NCI-H345 (cell line): ENCODE measurements at regions not wholly inside any gene's neighbourhood (a gene's known extent, or its start where the extent isn't known, plus 50 kb on each side); places are given as distances from the start of the nearest gene placed in this dataset.

Experiments
- DNase-seq: peaks from one replicate; lab custom pipeline; 2025; lab: John Stamatoyannopoulos, UW

DNA sequence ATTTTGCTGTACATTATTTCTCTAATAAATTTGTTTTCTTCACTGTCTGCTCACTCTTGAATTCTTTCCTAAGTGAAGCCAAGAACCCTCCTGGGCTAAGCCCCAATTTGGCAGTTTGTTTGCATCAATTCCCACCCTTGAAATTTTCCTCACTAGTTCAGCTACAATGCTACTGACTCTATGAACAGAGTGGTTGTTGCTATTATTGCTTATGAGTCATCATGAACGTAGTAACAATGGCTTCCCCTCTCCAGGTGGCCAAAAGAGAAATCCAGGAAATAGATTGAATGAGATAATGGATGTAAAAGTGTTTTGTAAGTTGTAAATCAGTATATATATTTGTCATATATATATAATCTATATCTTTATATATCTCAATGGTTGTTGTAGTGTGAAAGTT lies 193.0 kb downstream of the URB2 start:
- no peak for DNase-seq

DNA sequence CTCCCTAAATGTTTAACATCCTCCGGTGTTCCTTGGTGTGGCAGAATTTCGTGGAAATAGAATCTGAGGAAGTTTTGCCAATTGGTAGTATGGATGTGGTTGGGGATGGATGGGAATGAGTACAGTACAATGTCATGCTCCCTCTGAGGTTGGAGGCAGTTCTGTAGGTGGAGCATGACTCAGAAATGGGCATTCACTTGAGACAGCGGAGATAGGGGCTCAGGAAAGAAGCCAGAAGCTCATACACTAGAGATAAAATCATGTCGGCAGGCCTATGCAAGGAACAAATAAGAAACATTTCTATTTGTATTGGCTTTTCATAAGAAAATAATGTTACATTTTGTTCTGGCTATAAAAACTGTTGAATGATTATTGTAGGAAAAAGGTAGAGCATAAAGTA lies 196.0 kb downstream of the URB2 start:
- DNase-seq = no peak

DNA sequence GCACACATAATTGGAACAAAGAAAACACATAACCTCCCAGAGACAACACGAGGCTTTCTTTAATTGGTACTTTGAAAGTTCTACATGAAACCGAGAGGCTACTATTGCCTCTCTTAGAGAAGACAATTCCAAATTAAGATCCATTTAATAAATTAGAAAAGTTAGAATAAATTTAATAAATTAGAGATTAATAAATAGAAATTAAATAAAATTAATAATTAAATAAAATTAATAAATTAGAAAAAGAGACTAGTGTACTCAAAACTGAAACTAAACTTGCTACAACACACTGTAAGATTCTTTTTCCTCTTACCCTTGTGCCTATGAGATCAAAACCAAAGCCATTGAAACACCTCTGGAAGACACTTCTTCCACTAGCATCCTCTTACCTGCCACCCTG lies 199.0 kb downstream of the URB2 start:
- DNase-seq = no peak

DNA sequence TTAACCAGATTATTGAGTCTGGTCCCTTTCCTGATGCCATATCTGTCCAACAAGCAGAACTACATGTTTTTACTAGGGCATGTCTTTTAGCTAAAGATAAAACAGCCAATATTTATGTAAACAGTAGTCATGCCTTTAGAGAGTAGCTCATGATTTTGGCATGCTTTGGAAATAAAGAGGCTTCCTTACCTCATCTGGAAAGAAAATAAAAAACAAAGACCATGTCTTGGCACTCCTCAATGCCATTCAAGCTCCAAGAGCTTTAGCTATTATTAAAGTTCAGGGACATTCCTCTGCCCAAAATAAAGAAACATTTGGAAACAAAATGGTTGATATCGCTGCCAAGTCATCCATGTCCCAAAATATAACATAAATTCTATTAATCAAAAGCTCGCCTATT lies 202.4 kb downstream of the URB2 start:
- DNase-seq = no peak

GRCh38 chr1:229832695-229833094 lies 206.6 kb downstream of the URB2 start:
- no peak for DNase-seq

DNA sequence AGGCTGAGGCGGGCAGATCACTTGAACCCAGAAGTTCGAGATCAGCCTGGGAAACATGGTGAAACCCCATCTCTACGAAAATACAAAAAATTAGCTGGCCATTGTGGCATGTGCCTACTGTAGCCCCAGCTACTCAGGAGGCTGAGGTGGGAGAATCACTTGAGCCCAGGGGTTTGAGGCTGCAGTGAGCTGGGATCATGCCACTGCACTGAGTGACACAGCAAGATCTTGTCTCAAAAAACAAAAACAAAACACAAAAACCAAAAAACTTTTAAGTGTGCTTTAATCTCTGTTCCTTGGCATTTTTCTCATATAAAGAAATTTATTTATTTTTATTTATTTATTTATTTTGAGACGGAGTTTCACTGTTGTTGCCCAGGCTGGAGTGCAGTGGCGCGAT lies 208.2 kb downstream of the URB2 start:
- no peak for DNase-seq

GRCh38 chr1:229835226-229835625 lies 209.2 kb downstream of the URB2 start:
- DNase-seq = no peak

GRCh38 chr1:229836324-229836723 lies 210.3 kb downstream of the URB2 start:
- no peak for DNase-seq

DNA sequence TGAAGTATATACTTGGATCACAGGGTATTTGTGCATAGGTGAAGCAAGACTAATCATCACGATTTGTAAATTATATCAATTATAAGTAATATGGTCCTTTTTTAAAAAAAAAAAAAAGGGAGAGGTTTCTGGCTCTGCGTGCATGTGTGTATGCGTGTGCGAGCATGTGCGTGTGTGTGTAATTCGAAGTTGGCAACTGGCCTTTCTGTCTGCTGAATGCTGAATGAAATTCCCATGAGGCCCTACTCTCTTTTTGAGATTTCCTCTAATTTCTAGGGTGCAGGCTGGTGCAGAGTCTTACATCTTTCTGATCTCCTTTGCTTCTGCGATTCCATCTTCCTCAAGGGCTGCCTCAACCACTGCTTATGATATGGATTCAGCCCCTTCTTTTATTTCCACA lies 212.2 kb downstream of the URB2 start:
- DNase-seq = no peak

DNA sequence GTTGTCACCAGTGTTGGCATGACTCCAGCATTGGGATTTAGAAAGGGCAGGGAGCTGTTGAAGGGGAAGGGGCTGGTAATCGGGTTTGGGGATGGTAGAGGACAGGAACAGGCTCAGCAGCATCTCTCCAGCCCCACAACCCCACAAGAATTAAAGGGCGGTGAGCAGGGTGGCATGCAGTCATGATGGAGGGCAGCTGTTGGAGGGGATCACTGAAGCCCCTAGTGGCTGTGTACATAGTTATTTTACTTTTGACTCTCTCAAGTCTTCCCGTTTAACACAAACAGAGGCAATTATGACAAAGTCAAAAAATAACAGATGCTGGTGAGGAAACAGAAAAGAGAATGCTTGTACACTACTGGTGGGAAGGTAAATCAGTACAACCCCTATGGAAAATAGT lies 213.8 kb downstream of the URB2 start:
- DNase-seq = no peak

- DNase-seq = no peak
Observed at GRCh38 chr1:229841230-229841629, 215.2 kb downstream of the URB2 start.

GRCh38 chr1:229842302-229843255 lies 216.5 kb downstream of the URB2 start:
- DNase-seq = peak; percentile 60

DNA sequence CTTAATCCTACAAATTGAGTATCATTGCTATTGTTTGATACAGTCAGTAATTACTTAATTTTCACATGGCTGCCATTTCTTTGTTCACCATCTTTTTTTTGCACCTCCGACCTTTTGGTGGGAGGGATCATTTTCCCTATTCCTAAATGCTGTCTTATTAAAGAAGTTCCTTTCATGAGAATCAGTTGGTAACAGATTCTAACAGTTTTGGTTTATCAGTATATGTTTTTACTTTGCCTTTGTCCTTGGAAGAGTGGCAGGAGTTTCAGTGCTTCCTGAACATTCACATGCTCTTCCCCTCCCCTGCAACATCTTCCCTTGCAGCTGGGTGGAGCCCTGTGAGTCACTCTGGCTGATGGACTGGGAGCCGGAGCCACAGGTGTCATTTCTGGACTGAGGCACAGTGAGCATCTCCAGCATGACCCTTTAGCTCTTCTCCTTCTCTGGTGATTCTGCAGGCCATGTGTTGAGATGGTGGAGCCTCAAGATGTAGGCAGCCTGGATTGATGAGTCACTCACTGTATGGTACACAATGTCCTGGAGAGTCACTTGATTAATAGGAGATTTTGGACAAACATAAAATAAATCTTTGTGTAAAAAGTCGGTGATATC lies 217.7 kb downstream of the URB2 start:
- DNase-seq = peak; percentile 42

DNA sequence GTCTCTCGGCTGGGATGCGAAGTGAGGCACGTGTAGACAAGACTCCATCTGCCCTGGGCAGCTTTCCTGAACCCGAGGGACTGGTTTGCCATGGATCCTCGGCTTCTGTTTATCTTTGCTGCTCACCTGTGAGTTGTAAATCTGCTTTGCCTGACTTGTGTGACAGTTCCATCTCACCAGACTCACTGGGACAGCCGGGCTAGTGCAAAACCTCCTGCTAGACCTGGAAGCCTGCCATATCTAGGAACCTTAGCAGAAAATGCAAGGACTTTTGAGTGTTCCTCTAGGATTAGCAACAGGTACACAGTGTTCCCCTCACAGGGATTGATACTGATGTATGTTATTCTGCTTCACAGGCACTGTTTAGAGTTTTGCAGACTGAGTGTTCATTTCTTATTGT lies 218.6 kb downstream of the URB2 start:
- DNase-seq = peak; percentile 75

- DNase-seq = no peak
Observed at GRCh38 chr1:229845410-229846138, 219.5 kb downstream of the URB2 start.

DNA sequence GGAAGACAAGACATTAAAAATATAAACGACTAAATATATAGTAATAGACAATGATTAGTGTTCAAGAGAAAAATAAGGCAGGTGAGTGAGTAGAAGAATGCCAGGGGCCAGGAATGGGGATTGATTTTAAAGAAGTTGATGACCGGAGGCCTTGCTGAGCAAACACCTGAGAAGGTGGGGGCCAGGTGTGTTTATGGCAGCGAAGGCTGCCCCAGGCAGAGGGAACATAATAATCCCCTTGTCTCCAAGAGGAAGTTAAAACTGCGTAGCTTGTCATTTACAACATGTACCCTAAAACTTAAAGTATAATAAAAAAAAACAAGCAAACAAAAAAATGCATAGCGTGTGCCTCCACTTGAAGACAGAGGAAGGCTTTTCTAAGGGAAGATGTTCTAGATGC lies 220.3 kb downstream of the URB2 start:
- no peak for DNase-seq

- no peak for DNase-seq
Observed at GRCh38 chr1:229848752-229849677, 218.0 kb upstream of the GALNT2 start.

GRCh38 chr1:229851511-229851910 lies 215.5 kb upstream of the GALNT2 start:
- no peak for DNase-seq

DNA sequence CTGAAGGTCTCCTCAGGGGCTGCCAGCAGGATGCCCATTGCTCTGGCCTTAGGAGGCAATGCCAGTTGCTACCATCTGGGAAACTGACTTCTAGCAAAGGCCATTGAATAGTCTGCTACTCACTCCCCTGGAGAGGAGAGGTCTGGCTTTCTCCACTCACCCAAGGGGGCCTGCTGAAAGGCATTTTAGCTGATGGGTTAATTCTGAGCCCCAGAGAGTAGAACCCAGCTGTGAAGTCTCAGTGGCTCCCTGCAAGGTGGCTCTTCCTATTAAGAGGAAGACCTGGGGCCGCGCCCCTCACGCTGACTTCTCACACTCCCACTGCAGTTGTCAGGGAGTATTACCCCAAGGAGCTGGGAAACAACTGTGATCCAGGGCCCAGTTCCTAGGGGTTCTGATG lies 213.3 kb upstream of the GALNT2 start:
- DNase-seq = no peak

DNA sequence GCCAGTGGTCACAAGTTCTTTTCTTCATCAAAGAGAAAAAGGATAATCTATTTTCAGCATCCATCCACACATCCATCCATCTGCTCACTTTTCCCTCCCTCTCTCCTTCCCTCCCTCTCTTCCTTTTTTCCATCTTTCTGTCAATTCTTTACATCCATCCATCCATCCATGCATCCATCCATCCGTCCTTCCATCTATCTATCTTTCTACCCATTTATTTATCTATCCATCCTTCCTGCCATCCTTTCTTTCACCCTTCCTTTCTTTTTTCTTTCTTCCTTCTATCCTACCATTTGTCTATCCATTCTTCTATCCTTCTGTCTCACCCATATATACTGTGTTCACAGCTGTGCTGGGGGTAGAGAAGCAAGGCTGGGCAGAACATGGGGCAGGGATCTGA lies 212.4 kb upstream of the GALNT2 start:
- no peak for DNase-seq

DNA sequence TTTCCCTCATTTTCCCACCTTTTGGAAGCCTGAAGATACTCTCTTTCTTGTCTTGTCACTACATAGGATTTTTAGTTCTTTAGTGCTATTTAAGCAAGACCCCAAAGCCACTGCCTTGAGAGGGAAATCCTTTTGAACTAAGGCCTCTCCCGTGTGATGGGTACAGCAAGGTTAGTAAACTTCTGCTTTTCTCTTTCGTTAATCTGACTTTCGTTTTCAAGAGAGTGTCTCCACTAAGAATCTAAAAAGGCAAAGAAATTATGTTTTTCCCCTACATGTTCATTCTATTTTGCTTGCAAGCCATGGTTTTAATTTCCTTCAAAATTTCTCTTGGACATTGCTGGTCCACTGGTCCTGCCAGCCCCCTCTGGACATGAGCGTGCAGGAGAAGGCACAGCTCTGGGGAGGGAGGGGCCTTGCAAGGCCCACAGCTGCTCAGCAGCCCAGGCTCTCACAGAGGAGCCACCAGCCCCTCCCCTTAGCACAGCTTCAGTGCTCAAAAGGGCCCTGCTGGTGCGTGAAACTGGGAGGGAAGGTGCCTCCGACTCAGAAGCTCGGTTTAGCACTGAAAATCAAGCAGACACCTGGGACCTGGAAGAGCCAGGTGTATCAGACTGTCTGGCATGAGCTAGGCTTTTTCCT lies 210.9 kb upstream of the GALNT2 start:
- DNase-seq = no peak
